KOPT-K1 (cell line): ENCODE measurements at regions not wholly inside any gene's neighbourhood (a gene's known extent, or its start where the extent isn't known, plus 50 kb on each side); places are given as distances from the start of the nearest gene placed in this dataset.

Source experiments
- H3K27ac ChIP-seq: fragments of 200-600 bp; sonication (generic); 2 replicates; pipeline ENCODE4 v1.5.1; 2016; ENCODE audit warnings: antibody characterized with exemption, mild to moderate bottlenecking, low read depth, low read length; ENCODE audit not compliant: poor library complexity, severe bottlenecking
- H3K36me3 ChIP-seq: fragments of 200-600 bp; sonication (generic); 2 replicates; pipeline ENCODE4 v1.5.1; 2017; ENCODE audit warnings: antibody characterized with exemption, mild to moderate bottlenecking, low read length, moderate library complexity; ENCODE audit not compliant: insufficient read depth
- H3K9me3 ChIP-seq: fragments of 200-600 bp; sonication (generic); 2 replicates; pipeline ENCODE4 v1.5.1; 2017; ENCODE audit warnings: antibody characterized with exemption, low read length, mild to moderate bottlenecking; ENCODE audit not compliant: insufficient read depth, poor library complexity, severe bottlenecking

DNA sequence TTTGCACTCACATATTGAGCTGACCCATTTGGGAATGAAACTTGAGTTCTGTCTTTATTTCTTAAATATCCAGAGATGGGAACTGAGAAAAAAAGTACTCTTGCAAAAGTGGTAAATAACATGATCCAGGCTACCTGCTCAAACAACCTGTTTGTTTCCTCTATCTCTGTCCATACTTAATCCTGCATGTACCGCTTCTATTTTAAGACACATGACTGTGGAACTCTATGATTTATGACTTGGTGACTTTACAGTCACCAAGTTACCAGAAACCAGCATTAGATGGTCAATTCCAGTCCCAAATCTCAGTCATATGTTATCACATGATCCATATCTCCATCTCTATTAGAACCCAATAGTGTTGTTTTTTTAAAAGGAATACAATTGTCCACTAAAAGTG lies 606.7 kb downstream of the EPHA5 start:
- Histone ChIP-seq H3K36me3 (no peaks in the 10 kb centered on the region), H3K27ac (no peak overlapping the region), H3K9me3 (peaks cover 12% of the 10 kb centered on the region)

DNA sequence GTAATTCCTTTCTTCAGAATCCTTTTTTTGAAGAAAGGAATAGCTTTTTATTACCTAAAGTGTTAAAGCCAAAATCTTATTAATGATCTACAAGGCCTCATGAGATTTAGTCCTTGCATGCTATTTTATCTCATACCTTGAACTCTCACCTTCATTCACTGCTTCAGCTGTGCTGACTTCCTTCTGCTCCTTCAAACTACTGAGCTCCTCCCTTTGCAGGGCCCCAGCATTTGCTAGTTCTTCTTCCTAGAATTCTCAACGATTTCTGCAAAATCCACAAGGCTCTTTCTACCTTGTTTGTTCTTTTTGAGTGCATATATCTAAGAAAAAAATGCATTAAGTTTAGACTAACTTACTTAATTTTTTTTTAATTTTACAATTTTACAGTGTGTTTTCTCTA lies 619.5 kb downstream of the EPHA5 start:
- H3K9me3 ChIP-seq = no peaks in the 10 kb centered on the region
- H3K36me3 ChIP-seq = no peaks in the 10 kb centered on the region
- H3K27ac ChIP-seq = peak overlapping the region; percentile 89

DNA sequence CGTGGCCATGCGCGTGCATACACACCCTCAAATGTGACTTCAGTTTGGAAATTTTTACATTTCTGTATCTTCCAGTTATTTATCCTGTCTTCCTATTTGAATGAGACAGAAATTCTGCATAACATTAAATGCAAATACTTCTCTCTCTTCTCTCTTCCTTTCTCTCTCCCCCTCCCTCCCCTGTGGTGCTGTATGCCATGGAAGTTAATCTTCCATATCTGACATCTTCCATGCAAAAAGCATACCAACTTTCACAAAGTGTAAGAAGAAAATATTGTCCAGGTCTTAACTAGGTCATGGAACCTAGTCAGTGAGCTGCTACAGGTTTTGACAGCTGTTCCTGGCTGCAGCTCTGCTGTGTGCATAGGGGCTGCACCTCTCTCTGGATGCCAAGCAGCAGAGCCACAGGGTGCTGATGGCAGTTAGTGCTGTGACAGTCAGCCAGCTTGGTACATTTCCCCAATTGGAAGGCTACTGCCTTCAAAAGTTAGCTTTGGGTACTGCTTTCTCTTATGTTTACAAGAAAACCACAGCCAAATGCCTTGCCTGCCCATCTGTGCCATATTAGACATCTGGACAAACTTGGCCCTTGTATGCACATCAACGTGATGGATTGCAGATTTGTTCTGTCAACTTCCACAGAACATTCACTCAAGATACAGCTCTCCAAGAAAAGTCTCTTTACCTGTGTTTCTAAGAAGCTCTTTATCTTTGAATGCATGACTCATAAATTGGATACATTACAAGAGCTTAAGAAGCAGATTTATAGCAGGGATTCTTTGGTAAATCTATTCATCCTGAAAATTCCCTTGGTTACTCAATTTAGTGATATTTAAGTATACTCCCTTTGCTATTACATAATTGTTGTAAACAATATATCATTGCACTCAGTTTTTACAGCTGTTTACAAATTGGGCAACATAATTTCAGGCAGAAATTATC lies 623.8 kb downstream of the EPHA5 start:
- H3K36me3 ChIP-seq = no peaks in the 10 kb centered on the region
- H3K9me3 ChIP-seq = no peaks in the 10 kb centered on the region
- H3K27ac ChIP-seq = peak overlapping the region; percentile 78

DNA sequence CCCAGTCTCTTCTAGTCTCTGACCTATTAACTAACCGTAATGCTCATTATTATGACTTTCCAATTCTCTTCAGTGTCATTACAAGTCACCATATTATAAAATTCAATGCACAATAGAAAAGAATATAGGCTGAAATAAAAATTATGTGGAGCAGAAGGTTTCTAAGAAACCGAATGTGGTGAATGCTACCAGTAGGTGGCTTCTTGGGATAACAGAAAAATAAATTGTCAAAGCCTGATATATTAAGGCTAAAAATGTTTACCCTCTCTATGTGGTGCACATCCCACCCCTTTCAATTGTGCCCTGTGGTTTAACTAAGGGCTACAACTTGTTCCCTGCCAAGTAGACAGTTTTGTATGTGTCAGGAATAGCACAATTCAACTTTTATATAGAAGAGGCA lies 624.6 kb upstream of the TECRL start:
- Histone ChIP-seq H3K9me3 (peaks cover 31% of the 10 kb centered on the region), H3K27ac (no peak overlapping the region), H3K36me3 (no peaks in the 10 kb centered on the region)

DNA sequence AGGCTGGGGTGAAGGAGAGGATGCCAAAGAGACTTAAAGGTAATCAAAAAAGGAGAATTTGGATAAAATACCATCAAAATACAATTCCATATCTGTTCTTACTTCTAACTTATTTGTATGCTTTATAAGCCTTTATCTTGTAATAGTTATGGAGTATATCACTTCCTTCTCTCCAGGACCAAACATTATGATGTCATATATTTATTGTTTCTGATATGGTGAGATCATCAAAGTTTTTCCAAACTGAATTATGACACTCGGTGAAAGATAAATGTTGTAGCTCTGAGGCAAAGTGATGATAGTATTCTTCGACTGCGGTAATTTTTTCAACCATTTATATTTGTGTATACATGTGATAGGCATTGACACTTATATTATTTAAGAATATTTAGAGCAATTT lies 619.3 kb upstream of the TECRL start:
- Histone ChIP-seq H3K36me3 (no peaks in the 10 kb centered on the region), H3K9me3 (peaks cover 28% of the 10 kb centered on the region), H3K27ac (no peak overlapping the region)

DNA sequence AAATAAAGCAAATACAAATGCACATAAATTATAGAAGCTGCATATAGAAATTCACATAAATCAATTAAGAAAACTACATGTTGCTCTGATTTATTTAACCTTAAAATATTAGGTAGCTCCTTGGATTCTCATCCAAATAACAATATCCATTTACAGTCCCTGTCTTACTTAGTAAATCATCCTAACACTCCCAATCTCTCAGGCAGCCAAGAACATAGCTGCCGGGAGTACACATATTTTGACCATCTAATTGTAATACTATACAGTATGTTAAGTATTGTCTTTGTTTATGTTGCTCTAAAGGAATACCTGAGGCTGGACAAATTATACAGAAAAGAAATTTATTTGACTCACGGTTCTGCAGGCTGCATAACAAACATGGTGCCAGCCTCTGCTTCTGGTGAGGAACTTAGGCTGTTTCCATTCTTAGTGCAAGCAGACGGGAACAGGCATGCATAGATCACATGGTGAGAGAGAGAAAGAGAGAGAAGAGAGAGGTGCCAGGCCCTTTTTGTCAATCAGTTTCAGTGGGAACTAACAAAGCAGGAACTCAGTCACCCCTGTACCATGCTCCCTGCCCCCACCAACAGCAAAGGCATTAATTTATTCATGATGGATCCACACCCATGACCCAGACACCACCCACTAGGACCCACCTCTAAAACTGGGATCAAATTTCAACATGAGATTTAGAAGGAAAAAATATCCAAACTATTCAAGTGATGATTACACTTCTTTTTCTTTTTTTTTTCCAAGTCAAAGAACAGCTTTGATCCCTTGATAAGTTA lies 614.8 kb upstream of the TECRL start:
- Histone ChIP-seq H3K36me3 (no peaks in the 10 kb centered on the region), H3K27ac (no peak overlapping the region), H3K9me3 (peaks cover 24% of the 10 kb centered on the region)

DNA sequence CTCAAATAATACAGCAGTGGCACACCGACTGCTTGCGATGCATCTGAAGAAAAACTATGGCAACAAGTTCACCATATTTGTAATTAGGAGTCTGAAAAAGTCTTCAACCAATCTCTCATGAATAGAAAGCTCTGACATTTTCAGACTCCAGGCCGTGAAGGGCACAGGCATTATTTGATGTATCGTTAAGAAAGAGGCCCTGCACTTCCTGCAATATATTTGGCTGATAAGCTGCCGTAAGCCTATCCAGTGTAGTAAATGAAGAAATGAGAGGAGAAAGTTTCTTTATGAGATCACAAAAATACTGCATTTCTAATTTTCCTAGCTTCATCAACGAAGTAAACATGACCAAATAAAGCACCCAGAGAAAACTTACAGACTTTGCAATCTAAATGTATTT lies 613.8 kb upstream of the TECRL start:
- no peak overlapping the region for H3K27ac ChIP-seq
- H3K36me3 ChIP-seq = no peaks in the 10 kb centered on the region
- H3K9me3 ChIP-seq = peaks cover 21% of the 10 kb centered on the region

DNA sequence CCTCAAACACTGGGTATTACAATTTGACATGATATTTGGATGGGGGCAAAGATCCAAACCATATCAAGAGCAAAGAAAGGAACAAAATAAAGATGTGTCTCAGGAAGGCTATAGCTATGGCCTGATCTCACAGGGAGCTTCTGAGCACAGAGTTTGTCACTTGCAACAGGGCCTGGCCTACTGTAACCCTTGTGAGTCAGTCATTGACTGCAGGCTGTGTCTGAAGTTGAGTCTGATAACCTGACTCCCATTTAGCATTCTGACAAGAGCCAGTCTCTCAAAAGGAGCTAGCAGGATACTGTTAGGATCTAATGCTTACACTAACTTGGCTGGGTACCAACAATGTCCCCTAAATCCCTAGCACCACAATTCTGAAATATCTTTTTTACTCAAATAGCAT lies 612.5 kb upstream of the TECRL start:
- Histone ChIP-seq H3K9me3 (peaks cover 15% of the 10 kb centered on the region), H3K36me3 (no peaks in the 10 kb centered on the region), H3K27ac (no peak overlapping the region)

DNA sequence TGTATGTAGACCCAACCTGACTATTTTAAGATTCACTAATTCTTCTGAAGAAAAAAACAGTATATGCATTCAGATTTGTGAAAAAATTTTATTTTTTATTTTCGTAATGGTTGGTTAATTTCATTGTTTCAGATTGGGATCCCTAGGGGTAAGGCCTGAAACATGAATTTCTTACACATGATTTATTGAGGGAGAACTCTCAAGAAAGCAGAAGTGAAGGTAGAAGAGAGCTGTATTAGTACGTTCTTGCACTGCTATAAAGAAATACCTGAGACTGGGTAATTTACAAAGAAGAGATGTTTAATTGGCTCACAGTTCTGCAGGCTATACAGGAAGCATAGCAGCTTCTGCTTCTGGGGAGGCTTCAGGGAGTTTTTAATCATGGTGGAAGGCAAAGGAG lies 611.9 kb upstream of the TECRL start:
- H3K36me3 ChIP-seq = no peaks in the 10 kb centered on the region
- peaks cover 15% of the 10 kb centered on the region for H3K9me3 ChIP-seq
- H3K27ac ChIP-seq = no peak overlapping the region

DNA sequence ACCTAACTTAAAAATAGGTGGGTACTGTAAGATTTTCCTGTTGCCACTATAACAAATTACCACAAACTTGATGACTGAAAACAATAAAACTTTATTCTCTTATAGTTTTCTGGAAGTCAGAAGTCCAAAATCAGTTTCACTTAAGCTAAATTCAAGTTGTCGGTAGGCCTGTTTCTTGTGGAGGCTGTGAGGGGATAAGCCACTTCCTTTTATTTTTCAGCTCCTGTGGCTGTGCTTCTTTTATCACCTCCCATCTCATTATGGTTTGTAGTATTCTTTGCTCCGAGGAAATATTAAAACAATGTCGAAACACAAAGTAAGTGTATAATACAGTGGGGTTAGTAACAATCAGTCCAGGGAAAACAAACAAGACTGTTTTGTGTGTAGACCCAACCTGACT lies 610.5 kb upstream of the TECRL start:
- Histone ChIP-seq H3K9me3 (peaks cover 15% of the 10 kb centered on the region), H3K36me3 (no peaks in the 10 kb centered on the region), H3K27ac (no peak overlapping the region)

DNA sequence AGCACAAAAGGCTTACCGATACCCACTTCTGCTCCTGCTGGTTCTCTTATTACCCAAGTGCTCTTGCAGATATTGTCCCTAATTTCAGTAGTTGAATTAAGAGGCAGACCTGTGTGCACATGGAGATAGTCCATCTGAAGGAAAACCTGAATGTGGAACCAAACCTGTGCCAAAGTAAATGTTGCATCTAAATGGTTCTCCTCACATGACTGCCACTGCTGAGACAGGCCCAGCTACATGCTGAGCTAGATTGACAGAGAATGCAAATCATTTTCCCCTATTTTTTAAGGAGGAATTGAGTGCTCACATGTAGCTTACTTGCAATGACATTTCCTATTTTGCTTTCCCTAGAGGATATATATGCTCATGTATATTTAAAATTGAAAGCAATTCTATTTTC lies 609.1 kb upstream of the TECRL start:
- no peaks in the 10 kb centered on the region for H3K36me3 ChIP-seq
- no peak overlapping the region for H3K27ac ChIP-seq
- peaks cover 19% of the 10 kb centered on the region for H3K9me3 ChIP-seq

DNA sequence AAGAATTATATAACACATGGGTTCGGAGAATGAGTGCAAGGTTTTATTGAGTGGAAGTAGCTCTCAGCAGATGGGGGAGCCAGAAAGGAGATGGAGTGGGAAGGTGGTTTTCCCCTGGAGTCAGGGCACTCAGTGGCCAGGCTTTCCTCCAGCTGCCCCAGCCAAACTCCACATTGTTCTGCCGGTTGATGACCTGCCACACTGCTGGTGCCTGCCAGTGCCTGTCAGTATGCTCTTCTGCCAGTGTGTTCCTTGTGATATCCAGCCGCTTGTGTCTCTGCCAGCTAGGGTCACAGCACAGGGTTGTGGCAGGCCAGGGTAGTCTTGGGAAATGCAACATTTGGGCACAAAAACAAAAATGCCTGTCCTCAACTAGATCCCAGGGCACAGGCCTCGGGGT lies 604.8 kb upstream of the TECRL start:
- H3K36me3 ChIP-seq = no peaks in the 10 kb centered on the region
- peaks cover 4% of the 10 kb centered on the region for H3K9me3 ChIP-seq
- H3K27ac ChIP-seq = no peak overlapping the region

DNA sequence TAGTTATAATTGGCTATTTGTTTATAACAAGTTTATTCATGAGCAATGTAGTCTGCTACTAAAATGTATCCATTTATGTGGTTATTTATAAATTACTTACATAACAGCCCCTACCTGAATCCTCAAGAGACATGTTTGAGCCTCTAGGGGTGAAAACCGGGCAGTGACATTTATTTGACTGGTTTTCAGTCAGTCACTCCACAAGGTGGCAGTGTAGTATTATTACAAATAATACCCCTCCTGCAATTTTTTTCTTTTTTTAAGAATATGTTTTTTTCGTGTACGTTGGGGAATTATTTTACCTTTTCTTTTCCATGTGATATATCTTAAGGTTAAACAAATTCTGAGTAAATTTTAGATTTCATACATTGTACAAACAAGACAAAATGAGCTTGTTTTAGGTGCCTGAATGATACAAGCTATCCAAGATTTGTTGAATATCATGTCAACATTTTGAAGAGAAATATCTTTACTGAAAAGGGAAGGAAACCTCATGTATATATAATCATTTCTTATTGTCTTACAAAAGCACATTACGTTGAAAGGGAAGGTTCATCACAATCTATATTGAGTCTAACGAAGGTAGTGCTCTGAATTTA lies 598.7 kb upstream of the TECRL start:
- Histone ChIP-seq H3K9me3 (peaks cover 25% of the 10 kb centered on the region), H3K36me3 (no peaks in the 10 kb centered on the region), H3K27ac (no peak overlapping the region)

DNA sequence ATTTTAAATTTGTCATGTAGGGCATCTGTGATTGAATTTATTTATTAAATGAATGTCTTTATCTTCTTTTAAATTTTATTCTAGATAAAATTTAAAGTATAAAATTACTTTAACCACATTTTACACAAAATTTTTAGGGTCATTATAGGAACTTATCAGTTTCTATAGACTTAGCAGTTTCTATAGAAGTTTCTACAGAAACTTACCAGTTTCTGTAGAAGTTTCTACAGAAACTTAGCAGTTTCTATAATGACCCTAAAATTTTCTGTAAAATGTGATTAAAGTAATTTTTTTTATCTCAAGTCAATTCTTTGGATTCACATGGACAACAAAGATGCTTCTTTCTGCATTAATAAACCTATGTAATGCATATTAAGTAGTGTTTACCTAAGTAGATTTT lies 565.9 kb upstream of the TECRL start:
- Histone ChIP-seq H3K36me3 (no peaks in the 10 kb centered on the region), H3K27ac (no peak overlapping the region), H3K9me3 (peaks cover 11% of the 10 kb centered on the region)

DNA sequence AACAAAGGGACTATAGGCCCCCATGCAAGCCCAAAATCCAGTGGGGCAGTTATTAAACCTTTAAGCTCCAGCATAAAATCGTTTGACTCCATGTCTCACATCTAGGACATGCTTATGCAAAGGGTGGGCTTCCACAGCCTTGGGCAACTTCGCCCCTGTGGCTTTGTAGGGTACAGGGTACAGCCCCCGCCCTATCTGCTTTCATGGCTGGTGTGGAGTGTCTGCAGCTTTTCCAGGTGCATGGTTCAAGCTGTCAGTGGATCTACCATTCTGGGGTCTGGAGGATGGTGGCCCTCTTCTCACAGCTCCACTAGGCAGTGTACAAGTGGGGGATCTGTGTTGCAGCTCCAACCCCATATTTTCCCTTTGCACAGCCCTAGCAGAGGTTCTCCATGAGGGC lies 559.8 kb upstream of the TECRL start:
- Histone ChIP-seq H3K36me3 (no peaks in the 10 kb centered on the region), H3K27ac (no peak overlapping the region), H3K9me3 (peaks cover 36% of the 10 kb centered on the region)
